K562 (cell line): ENCODE measurements at regions not wholly inside any gene's neighbourhood (a gene's known extent, or its start where the extent isn't known, plus 50 kb on each side); places are given as distances from the start of the nearest gene placed in this dataset.

ENCODE experiments used
- EGR1 ChIP-seq: fragments of 450-650 bp; conservative IDR thresholded peaks from 2 replicates; pipeline ENCODE4 v1.6.1; 2017; ENCODE audit warnings: mild to moderate bottlenecking
- ETV1 ChIP-seq: fragments of 450-650 bp; conservative IDR thresholded peaks from 2 replicates; pipeline ENCODE4 v1.6.1; 2016; ENCODE audit warnings: missing genetic modification characterization, control low read depth, low read depth, missing compliant biosample characterization
- FOXJ3 ChIP-seq: sonication (generic); formaldehyde crosslinking; IDR thresholded peaks from 2 replicates; pipeline ENCODE4 v1.4.0; 2020; ENCODE audit warnings: mild to moderate bottlenecking, missing genetic modification reagents
- HNRNPUL1 ChIP-seq: fragments of 200-400 bp; formaldehyde crosslinking; IDR thresholded peaks from 2 replicates; pipeline ENCODE4 v1.6.1; 2017; ENCODE audit warnings: low read length
- JUND ChIP-seq, 2 experiments: IDR thresholded peaks; 2 replicates in 1 of 2; 3 replicates in 1 of 2; pipeline ENCODE4 v1.6.1; 2011; ENCODE audit warnings: borderline replicate concordance in 2 of 2, low read depth in 2 of 2, low read length in 2 of 2, improper control_type of control experiment in 1 of 2, missing biosample characterization in 1 of 2, missing genetic modification characterization in 1 of 2, missing genetic modification reagents in 1 of 2
- POLR2A ChIP-seq: fragments of 450-650 bp; conservative IDR thresholded peaks from 2 replicates; pipeline ENCODE4 v1.6.1; 2016
- SAFB2 ChIP-seq: fragments of 200-400 bp; formaldehyde crosslinking; IDR thresholded peaks from 2 replicates; pipeline ENCODE4 v1.6.1; 2018; ENCODE audit warnings: borderline replicate concordance, low read length, low read depth, moderate library complexity; ENCODE audit not compliant: severe bottlenecking
- SMAD3 ChIP-seq: fragments of 450-650 bp; formaldehyde crosslinking; conservative IDR thresholded peaks from 2 replicates; pipeline ENCODE4 v1.4.0; 2020; ENCODE audit warnings: mild to moderate bottlenecking
- SREBF1 ChIP-seq: fragments of 150-350 bp; IDR thresholded peaks from 2 replicates; pipeline ENCODE4 v1.6.1; 2014; ENCODE audit warnings: antibody characterized with exemption, low read depth, low read length, borderline replicate concordance
- ZNF175 ChIP-seq: fragments of 200-800 bp; sonication (Bioruptor generic); IDR thresholded peaks from 2 replicates; pipeline ENCODE4 v1.6.1; 2016; ENCODE audit warnings: low read depth, mild to moderate bottlenecking, missing genetic modification characterization, missing compliant biosample characterization
- ZNF274 ChIP-seq: IDR thresholded peaks from 2 replicates; pipeline ENCODE4 v1.6.1; 2011; ENCODE audit warnings: low read depth, mild to moderate bottlenecking, low read length, moderate library complexity, borderline replicate concordance

GRCh38 chrX:40165861-40166260 lies 68.1 kb upstream of the BCOR start:
- TF ChIP-seq POLR2A = no peak
- TF ChIP-seq SMAD3 = no peak
- TF ChIP-seq FOXJ3 (CRISPR knock-in tag) = no peak
- TF ChIP-seq ETV1 (tag) = no peak
- TF ChIP-seq EGR1 = no peak
- no peak for TF ChIP-seq ZNF274
- TF ChIP-seq HNRNPUL1 = no peak
- no peak for TF ChIP-seq ZNF175
- TF ChIP-seq SAFB2 = no peak
- TF ChIP-seq JUND (IDR thresholded peaks at IDR 0.05; ENCODE audit: borderline replicate concordance, low read depth, low read length) = no peak
- TF ChIP-seq JUND (tag; IDR thresholded peaks at IDR 0.05; ENCODE audit: borderline replicate concordance, low read depth, low read length) = no peak
- TF ChIP-seq SREBF1 = no peak
